ENCODE measurements at regions not wholly inside any gene's neighbourhood (a gene's known extent, or its start where the extent isn't known, plus 50 kb on each side); places are given as distances from the start of the nearest gene placed in this dataset.

DNA sequence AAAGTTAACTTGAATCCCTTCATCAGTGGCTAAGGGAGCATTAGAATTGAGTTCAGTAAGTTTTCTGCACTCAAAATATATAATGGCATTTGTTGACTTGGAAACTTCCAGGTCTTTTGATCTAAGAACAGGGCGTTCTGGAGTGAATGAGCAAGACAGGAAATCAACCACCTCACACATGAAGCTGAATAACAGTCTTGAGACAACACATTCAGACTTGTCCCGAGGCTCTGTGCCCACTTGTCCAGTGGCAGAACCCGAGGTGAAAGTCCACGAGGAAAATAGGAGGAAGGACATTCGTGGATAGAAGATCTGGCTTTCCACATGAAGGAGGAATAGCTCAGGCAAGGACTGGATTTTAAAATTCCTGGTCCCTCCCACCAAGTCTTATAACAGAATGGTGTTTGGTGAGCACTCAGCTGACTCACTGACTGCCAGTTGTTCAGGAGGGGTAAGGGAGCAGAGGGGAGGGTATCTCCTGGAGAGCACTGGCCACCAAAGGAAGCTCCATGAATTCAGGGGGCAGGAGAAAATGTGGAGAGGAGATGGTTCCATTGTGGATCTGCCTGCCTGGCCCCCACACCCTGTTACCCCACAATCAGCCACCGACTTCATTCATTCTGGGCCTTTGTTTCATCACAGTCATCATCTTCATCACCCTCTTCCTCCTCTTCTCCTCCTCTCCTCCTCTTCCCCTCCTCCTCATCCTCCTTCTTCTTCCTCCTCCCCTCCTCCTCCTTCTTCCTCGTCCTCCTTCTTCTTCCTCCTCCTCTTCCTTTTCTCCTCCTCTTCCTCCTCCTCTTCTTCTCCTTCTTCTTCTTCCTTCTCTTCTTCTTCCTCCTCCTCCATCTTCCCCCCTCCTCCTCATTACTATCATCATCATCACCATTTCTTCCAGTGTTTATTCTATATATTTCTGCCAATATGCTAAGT is 620.1 kb downstream of the MED13L start:
- no peaks in the 10 kb centered on the region for H3K36me3 Mint-ChIP-seq (ENCODE audit: insufficient read depth in 2 of 2)
- H3K4me1 Mint-ChIP-seq (ENCODE audit: low read depth), result no peaks in the 10 kb centered on the region
- H3K27ac Mint-ChIP-seq, result no peak overlapping the region
- H3K4me3 Mint-ChIP-seq, result no peak overlapping the region
- peaks cover 10% of the 10 kb centered on the region for H3K27me3 Mint-ChIP-seq (ENCODE audit: low read depth)
- no peak for DNase-seq
- peaks cover 0 to 2% of the 10 kb centered on the region in 2 donors for H3K9me3 Mint-ChIP-seq
- no peak for ATAC-seq (replicated peaks in 1 of 2)

- Mint-ChIP-seq H3K4me1 (ENCODE audit: low read depth) (no peaks in the 10 kb centered on the region), H3K4me3 (no peak overlapping the region), H3K9me3 (peaks cover 0 to 8% of the 10 kb centered on the region in 2 donors), H3K27ac (no peak overlapping the region), H3K36me3 (ENCODE audit: insufficient read depth in 2 of 2) (no peaks in the 10 kb centered on the region), H3K27me3 (ENCODE audit: low read depth) (no peaks in the 10 kb centered on the region)
- ATAC-seq (replicated peaks in 1 of 2) (no peak), DNase-seq (no peak)
Observed at GRCh38 chr12:115650026-115650425, 627.5 kb downstream of the MED13L start.

- H3K4me1 Mint-ChIP-seq (ENCODE audit: low read depth), result no peaks in the 10 kb centered on the region
- ATAC-seq (replicated peaks in 1 of 2) (no peak), DNase-seq (no peak)
- H3K4me3 Mint-ChIP-seq, result no peak overlapping the region
- no peaks in the 10 kb centered on the region for H3K27me3 Mint-ChIP-seq (ENCODE audit: low read depth)
- no peaks in the 10 kb centered on the region for H3K36me3 Mint-ChIP-seq (ENCODE audit: insufficient read depth in 2 of 2)
- H3K9me3 Mint-ChIP-seq, result peaks cover 0 to 8% of the 10 kb centered on the region in 2 donors
- H3K27ac Mint-ChIP-seq, result no peak overlapping the region
Observed at GRCh38 chr12:115648463-115648862, 629.0 kb downstream of the MED13L start.

DNA sequence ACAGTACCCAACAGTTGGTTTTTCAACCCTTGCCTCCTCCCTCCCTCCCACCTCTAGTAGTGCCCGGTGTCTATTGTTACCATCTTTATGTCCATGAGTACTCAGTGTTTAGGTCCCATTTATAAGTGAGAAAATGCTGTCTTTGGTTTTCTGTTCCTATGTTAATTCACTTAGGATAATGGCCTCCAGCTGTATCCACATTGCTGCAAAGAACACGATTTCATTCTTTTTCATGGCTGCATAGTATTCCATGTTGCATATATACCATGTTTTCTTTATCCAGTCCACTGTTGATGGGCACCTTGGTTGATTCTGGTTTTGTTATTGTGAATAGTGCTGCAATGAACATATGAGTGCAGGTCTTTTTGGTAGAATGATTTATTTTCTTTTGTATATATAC is 631.3 kb downstream of the MED13L start:
- Mint-ChIP-seq H3K27me3 (ENCODE audit: low read depth) (no peaks in the 10 kb centered on the region), H3K4me1 (ENCODE audit: low read depth) (no peaks in the 10 kb centered on the region), H3K36me3 (ENCODE audit: insufficient read depth in 2 of 2) (no peaks in the 10 kb centered on the region), H3K27ac (no peak overlapping the region), H3K9me3 (peaks cover 0 to 8% of the 10 kb centered on the region in 2 donors), H3K4me3 (no peak overlapping the region)
- no peak for DNase-seq
- no peak for ATAC-seq (replicated peaks in 1 of 2)

DNA sequence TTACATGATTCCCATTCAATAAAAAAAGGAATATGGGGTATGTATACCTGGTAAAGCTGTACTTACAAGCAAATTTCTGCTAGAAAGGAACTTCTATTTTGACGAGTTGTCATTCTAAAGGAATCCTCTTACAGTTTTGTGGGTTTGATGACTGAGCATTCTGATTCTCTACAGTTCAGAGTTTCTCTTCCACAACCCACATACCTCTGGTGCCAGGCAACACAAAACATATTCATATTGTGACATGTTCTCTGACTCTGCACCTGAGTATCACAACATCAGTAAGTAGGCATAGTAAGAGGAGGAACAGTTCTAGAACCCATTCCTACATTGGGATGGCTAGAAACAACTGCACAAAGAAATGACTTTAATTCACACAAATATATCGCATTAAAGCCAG is 636.6 kb downstream of the MED13L start:
- Mint-ChIP-seq H3K4me1 (ENCODE audit: low read depth) (no peaks in the 10 kb centered on the region), H3K4me3 (no peak overlapping the region), H3K36me3 (ENCODE audit: insufficient read depth in 2 of 2) (no peaks in the 10 kb centered on the region), H3K9me3 (peaks cover 0 to 2% of the 10 kb centered on the region in 2 donors), H3K27ac (no peak overlapping the region), H3K27me3 (ENCODE audit: low read depth) (no peaks in the 10 kb centered on the region)
- no peak for DNase-seq
- no peak for ATAC-seq (replicated peaks in 1 of 2)

DNA sequence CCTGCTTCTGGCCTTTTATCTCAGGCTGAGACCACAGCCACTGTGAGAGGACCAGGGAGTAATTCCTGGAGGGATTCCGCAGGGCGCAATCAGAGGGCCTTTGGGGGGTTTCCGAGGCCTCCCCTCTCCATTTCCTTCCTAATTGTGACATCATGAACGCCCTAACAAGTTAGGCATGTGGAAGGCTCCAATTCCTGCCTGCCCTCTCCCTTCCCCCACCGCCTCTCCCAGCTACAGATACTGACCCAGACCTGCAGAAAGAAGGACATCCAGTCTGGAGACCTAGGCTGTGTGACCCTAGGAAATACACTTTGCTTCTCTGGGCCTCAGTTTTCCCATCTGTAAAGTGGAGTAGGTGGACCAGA is 637.9 kb downstream of the MED13L start:
- Mint-ChIP-seq H3K27ac (no peak overlapping the region), H3K4me3 (no peak overlapping the region), H3K36me3 (ENCODE audit: insufficient read depth in 2 of 2) (no peaks in the 10 kb centered on the region), H3K4me1 (ENCODE audit: low read depth) (no peaks in the 10 kb centered on the region), H3K27me3 (ENCODE audit: low read depth) (peaks cover 5% of the 10 kb centered on the region), H3K9me3 (peaks cover 0 to 2% of the 10 kb centered on the region in 2 donors)
- DNase-seq, result no peak
- no peak for ATAC-seq (replicated peaks in 1 of 2)

DNA sequence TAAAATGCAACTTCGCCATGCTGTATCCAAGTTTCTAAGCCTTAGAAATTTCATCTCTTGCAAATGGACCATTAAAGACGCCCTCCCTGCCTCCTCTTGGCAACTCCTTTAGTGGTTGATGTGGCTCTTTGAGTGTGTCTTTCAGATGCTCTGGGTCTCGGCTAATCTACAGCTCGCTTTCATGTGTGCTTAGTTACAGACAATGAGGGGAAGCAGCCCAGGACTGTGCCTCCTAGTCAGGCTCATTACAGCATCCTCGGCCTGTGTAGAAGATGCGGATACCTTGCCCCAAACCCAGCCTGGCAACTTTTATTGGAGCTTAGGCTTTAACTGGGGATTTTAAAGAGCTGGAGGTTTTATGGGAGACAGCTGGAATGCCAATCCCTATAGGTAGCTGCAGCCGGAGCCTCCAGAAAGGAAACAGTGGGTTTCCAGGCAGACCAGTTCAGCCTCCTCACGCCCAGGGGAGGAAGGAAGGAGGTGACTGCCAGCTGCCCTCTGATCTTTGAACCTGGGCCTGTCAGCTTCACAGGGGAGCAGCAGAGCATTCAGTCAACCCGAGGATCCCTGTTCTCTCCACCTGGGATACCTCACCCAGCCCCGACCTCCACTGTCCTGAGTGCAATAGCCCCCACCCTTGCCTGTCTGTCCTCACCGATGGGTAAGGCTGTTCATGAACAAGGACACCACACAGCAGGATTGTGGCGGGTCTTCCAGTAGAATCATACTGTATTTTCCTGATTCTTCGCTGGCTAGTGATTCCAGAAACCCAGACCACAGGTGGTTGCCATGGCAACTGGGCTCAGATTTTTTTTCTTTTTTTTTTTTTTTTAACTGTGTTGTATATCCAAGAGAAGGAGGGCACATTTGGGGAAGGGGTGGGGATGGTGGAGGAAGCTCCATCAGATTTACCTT is 638.5 kb downstream of the MED13L start:
- peaks cover 0 to 2% of the 10 kb centered on the region in 2 donors for H3K9me3 Mint-ChIP-seq
- H3K36me3 Mint-ChIP-seq (ENCODE audit: insufficient read depth in 2 of 2), result no peaks in the 10 kb centered on the region
- ATAC-seq (replicated peaks in 1 of 2), result no peak
- H3K27ac Mint-ChIP-seq, result no peak overlapping the region
- no peaks in the 10 kb centered on the region for H3K4me1 Mint-ChIP-seq (ENCODE audit: low read depth)
- no peak overlapping the region for H3K4me3 Mint-ChIP-seq
- peaks cover 5% of the 10 kb centered on the region for H3K27me3 Mint-ChIP-seq (ENCODE audit: low read depth)
- no peak for DNase-seq

DNA sequence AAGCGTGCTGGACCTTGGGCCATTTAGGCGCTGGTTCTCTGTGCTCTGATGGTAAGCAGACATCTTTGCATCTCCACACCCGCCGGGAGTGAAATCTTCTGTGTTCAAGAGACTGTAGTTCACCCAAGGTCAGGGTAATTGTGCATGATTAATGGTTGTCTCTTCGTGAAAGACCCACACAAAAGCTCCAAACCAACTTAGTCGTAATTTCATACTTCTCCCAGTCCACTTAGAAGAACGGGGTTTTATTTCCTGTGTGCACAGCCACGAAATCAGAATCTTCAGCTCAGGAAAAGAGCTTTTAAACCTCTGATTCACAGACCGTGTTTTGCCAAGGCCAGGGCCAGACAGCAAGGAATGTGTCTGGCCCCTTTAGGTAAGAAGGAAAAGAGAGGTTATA is 640.9 kb downstream of the MED13L start:
- H3K9me3 Mint-ChIP-seq, result peaks cover 0 to 2% of the 10 kb centered on the region in 2 donors
- DNase-seq (no peak), ATAC-seq (replicated peaks in 1 of 2) (no peak)
- peaks cover 5% of the 10 kb centered on the region for H3K27me3 Mint-ChIP-seq (ENCODE audit: low read depth)
- H3K27ac Mint-ChIP-seq, result no peak overlapping the region
- no peaks in the 10 kb centered on the region for H3K36me3 Mint-ChIP-seq (ENCODE audit: insufficient read depth in 2 of 2)
- no peaks in the 10 kb centered on the region for H3K4me1 Mint-ChIP-seq (ENCODE audit: low read depth)
- H3K4me3 Mint-ChIP-seq, result no peak overlapping the region

GRCh38 chr12:115632308-115632707 is 645.2 kb downstream of the MED13L start:
- H3K9me3 Mint-ChIP-seq, result no peaks in the 10 kb centered on the region
- peaks cover 5% of the 10 kb centered on the region for H3K27me3 Mint-ChIP-seq (ENCODE audit: low read depth)
- no peak overlapping the region for H3K27ac Mint-ChIP-seq
- DNase-seq (no peak), ATAC-seq (replicated peaks in 1 of 2) (no peak)
- no peak overlapping the region for H3K4me3 Mint-ChIP-seq
- no peaks in the 10 kb centered on the region for H3K36me3 Mint-ChIP-seq (ENCODE audit: insufficient read depth in 2 of 2)
- H3K4me1 Mint-ChIP-seq (ENCODE audit: low read depth), result no peaks in the 10 kb centered on the region

DNA sequence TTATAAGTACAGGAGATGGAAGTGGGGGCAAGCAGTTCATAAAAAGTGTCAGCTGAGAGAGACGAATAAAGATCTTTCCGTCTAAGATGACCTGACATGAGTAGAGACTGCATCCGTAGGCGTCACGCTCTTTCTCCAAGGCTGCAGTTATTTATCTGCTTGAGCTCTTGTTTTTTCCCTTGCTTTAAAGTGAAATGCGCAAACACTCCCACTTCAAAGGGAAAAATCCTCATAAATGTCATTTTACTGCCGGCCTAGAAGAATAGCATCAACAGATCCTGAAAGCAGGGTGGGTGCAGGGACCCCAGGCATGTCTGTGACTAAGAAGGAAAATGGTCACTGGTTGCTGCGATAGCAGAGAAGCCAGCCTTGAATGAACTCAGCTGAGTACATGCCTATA is 647.4 kb downstream of the MED13L start:
- H3K27ac Mint-ChIP-seq, result no peak overlapping the region
- no peaks in the 10 kb centered on the region for H3K9me3 Mint-ChIP-seq
- no peaks in the 10 kb centered on the region for H3K36me3 Mint-ChIP-seq (ENCODE audit: insufficient read depth in 2 of 2)
- ATAC-seq (replicated peaks in 1 of 2) (no peak), DNase-seq (no peak)
- H3K4me3 Mint-ChIP-seq, result no peak overlapping the region
- peaks cover 5% of the 10 kb centered on the region for H3K27me3 Mint-ChIP-seq (ENCODE audit: low read depth)
- H3K4me1 Mint-ChIP-seq (ENCODE audit: low read depth), result no peaks in the 10 kb centered on the region

- Mint-ChIP-seq H3K4me1 (ENCODE audit: low read depth) (no peaks in the 10 kb centered on the region), H3K27me3 (ENCODE audit: low read depth) (no peaks in the 10 kb centered on the region), H3K4me3 (no peak overlapping the region), H3K27ac (no peak overlapping the region), H3K9me3 (peaks cover 0 to 3% of the 10 kb centered on the region in 2 donors), H3K36me3 (ENCODE audit: insufficient read depth in 2 of 2) (no peaks in the 10 kb centered on the region)
- DNase-seq (no peak), ATAC-seq (replicated peaks in 1 of 2) (no peak)
Observed at GRCh38 chr12:115626210-115626609, 651.3 kb downstream of the MED13L start.

DNA sequence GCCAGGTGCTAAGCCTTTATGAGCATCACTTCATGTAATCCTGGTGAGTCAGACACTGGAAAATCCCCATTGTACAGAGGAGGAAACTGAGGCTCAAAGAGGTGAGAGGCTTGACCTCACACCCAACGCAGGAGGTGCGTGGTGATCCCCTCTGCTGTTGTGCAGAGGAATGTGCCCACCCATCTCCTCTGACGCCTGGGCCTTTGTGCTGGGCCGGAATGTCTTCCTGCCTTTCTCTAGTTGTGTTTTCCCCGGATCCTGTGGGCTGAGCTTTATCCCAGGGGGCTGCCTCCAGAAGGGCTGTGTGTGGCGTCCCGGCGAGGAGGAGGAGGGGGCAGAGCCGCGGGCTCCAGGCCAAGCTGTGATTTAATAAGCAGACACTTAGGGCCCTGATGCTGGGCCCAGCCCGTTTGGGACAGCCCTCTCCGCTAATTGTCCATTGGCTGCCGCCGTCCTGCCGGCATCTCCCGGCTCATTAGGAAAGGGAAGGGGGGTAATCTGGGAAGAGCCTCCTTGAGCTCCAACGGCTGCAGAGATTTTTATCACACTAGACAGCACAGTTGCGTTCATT is 653.6 kb downstream of the MED13L start:
- Mint-ChIP-seq H3K27ac (no peak overlapping the region), H3K27me3 (ENCODE audit: low read depth) (no peaks in the 10 kb centered on the region), H3K36me3 (ENCODE audit: insufficient read depth in 2 of 2) (no peaks in the 10 kb centered on the region), H3K4me1 (ENCODE audit: low read depth) (no peaks in the 10 kb centered on the region), H3K9me3 (peaks cover 0 to 3% of the 10 kb centered on the region in 2 donors), H3K4me3 (no peak overlapping the region)
- no peak for DNase-seq
- ATAC-seq (replicated peaks in 1 of 2), result no peak

DNA sequence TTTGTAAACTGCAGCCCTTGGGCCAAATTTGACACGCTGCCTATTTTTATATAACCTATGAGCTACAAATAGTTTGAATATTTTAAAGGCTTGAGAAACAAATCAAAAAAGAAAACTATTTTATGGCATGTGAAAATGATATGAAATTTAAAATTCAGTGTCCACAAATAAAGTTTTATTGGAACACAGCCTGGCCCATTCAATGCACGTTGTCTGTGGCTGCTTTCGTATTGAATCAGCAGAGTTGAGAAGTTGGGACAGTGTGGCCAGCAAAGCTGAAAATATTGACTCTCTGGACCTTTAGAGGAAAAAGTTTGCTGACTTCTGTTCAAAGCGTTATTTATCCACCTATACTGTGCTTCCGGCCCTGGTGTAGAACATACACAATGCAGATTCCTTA is 654.2 kb downstream of the MED13L start:
- ATAC-seq (replicated peaks in 1 of 2), result no peak
- Mint-ChIP-seq H3K4me1 (ENCODE audit: low read depth) (no peaks in the 10 kb centered on the region), H3K27ac (no peak overlapping the region), H3K27me3 (ENCODE audit: low read depth) (no peaks in the 10 kb centered on the region), H3K4me3 (no peak overlapping the region), H3K36me3 (ENCODE audit: insufficient read depth in 2 of 2) (no peaks in the 10 kb centered on the region), H3K9me3 (peaks cover 0 to 4% of the 10 kb centered on the region in 2 donors)
- no peak for DNase-seq
